GM21390 (cell line): ENCODE measurements at regions not wholly inside any gene's neighbourhood (a gene's known extent, or its start where the extent isn't known, plus 50 kb on each side); places are given as distances from the start of the nearest gene placed in this dataset.

Experiments used
- ATAC-seq: cut with Tn5 transposase; IDR thresholded peaks from one replicate; pipeline ENCODE4 v1.9.1; 2021; ENCODE audit not compliant: unreplicated experiment

GRCh38 chr2:150729495-150729955 is 242.1 kb upstream of the RND3 start:
- peak; percentile 53 for ATAC-seq

GRCh38 chr2:150718280-150718679 is 230.8 kb upstream of the RND3 start:
- no peak for ATAC-seq

GRCh38 chr2:150716186-150716585 is 228.7 kb upstream of the RND3 start:
- ATAC-seq = no peak

GRCh38 chr2:150715501-150715900 is 228.0 kb upstream of the RND3 start:
- ATAC-seq = no peak

GRCh38 chr2:150710916-150711315 is 223.4 kb upstream of the RND3 start:
- no peak for ATAC-seq

- no peak for ATAC-seq
Observed at GRCh38 chr2:150710041-150710440, 222.6 kb upstream of the RND3 start.

- ATAC-seq = no peak
Observed at GRCh38 chr2:150706561-150706960, 219.1 kb upstream of the RND3 start.

- peak; percentile 65 for ATAC-seq
Observed at GRCh38 chr2:150705767-150706166, 218.3 kb upstream of the RND3 start.

- no peak for ATAC-seq
Observed at GRCh38 chr2:150705357-150705756, 217.9 kb upstream of the RND3 start.

GRCh38 chr2:150702791-150703190 is 215.3 kb upstream of the RND3 start:
- ATAC-seq = no peak

GRCh38 chr2:150700666-150701580 is 213.5 kb upstream of the RND3 start:
- ATAC-seq = no peak

GRCh38 chr2:150699218-150699617 is 211.8 kb upstream of the RND3 start:
- no peak for ATAC-seq

GRCh38 chr2:150698016-150698661 is 210.7 kb upstream of the RND3 start:
- ATAC-seq = no peak

GRCh38 chr2:150697596-150697995 is 210.1 kb upstream of the RND3 start:
- ATAC-seq = no peak

- ATAC-seq = no peak
Observed at GRCh38 chr2:150695451-150696135, 208.1 kb upstream of the RND3 start.

- ATAC-seq = no peak
Observed at GRCh38 chr2:150693556-150693955, 206.1 kb upstream of the RND3 start.

GRCh38 chr2:150690870-150691269 is 203.4 kb upstream of the RND3 start:
- ATAC-seq = no peak

- no peak for ATAC-seq
Observed at GRCh38 chr2:150690261-150690660, 202.8 kb upstream of the RND3 start.

- no peak for ATAC-seq
Observed at GRCh38 chr2:150689590-150689989, 202.1 kb upstream of the RND3 start.

- no peak for ATAC-seq
Observed at GRCh38 chr2:150688016-150688415, 200.5 kb upstream of the RND3 start.

- no peak for ATAC-seq
Observed at GRCh38 chr2:150686391-150686790, 198.9 kb upstream of the RND3 start.
